ENCODE measurements at regions not wholly inside any gene's neighbourhood (a gene's known extent, or its start where the extent isn't known, plus 50 kb on each side); places are given as distances from the start of the nearest gene placed in this dataset.

GRCh38 chr4:145381163-145381562 is 100.5 kb upstream of the SMAD1 start:
- ChIA-PET CTCF (no interaction called here), POLR2A (no interaction called here)
- Histone ChIP-seq H3K4me3 (replicated peaks in 1 of 3; ENCODE audit: insufficient read depth in 1 of 3, low read depth in 1 of 3, low read length in 3 of 3) (no peak overlapping the region), H3K4me2 (ENCODE audit: insufficient read depth, low read length) (no peak overlapping the region), H4K20me1 (replicated peaks; ENCODE audit: control insufficient read depth, extremely low read depth, insufficient read depth, low read length) (no peaks in the 10 kb centered on the region), H2AFZ (ENCODE audit: low read depth, low read length) (no peak overlapping the region), H3K4me1 (ENCODE audit: control insufficient read depth, extremely low read depth, insufficient read depth, low read length) (no peaks in the 10 kb centered on the region), H3K9me3 (replicated peaks; ENCODE audit: control insufficient read depth, insufficient read depth, low read length) (no peaks in the 10 kb centered on the region), H3K27me3 (ENCODE audit: control insufficient read depth in 2 of 2, insufficient read depth in 2 of 2, low read length in 2 of 2) (no peaks in the 10 kb centered on the region), H3K27ac (ENCODE audit: insufficient read depth, low read depth, low read length) (no peak overlapping the region), H3K9ac (replicated peaks; ENCODE audit: extremely low read depth, insufficient read depth, low read length) (no peak overlapping the region), H3K36me3 (ENCODE audit: control insufficient read depth in 2 of 2, extremely low read depth in 1 of 2, insufficient read depth in 2 of 2, low read length in 2 of 2) (no peaks in the 10 kb centered on the region), H3K9me1 (replicated peaks; ENCODE audit: control insufficient read depth, extremely low read depth, insufficient read depth, low read length) (no peaks in the 10 kb centered on the region), H3K79me2 (ENCODE audit: control insufficient read depth, insufficient read depth, low read length) (no peaks in the 10 kb centered on the region)
- no TSS peak for BruUV-seq (replicated peaks)
- dilution Hi-C loops (cut with MboI; ENCODE audit: extremely low pct_ligation_motif_present, low sequenced_read_pairs) (no loop called here), intact Hi-C loops (cut with micrococcal nuclease) (loop anchor here (5.0 to 10.0 kb wide), 2 partner anchors 39 to 226 kb away; no protein-coding TSS in a partner anchor)
- FAIRE-seq (no peak), DNase-seq (ENCODE audit: low read depth, low spot score) (no peak)
- no peak for TF ChIP-seq GATA2 (IDR thresholded peaks at IDR 0.05; ENCODE audit: insufficient read depth, insufficient read length, low read depth, low read length)
- TF ChIP-seq FOS (IDR thresholded peaks at IDR 0.05; ENCODE audit: borderline replicate concordance, insufficient read depth, low read length) = no peak
- no peak for TF ChIP-seq CTCF (IDR thresholded peaks at IDR 0.05; ENCODE audit: extremely low read depth in 1 of 2, insufficient read depth in 1 of 2, low read depth in 1 of 2, low read length in 2 of 2)
- TF ChIP-seq MAX (IDR thresholded peaks at IDR 0.05; ENCODE audit: insufficient read depth, insufficient read length) = no peak
- no peak for TF ChIP-seq POLR2AphosphoS5 (IDR thresholded peaks at IDR 0.05; ENCODE audit: insufficient read depth, low read depth, low read length)
- no peak for TF ChIP-seq JUN (IDR thresholded peaks at IDR 0.05; ENCODE audit: borderline replicate concordance, insufficient read depth, insufficient read length, low read depth)
- no peak for TF ChIP-seq MYC (IDR thresholded peaks at IDR 0.05; ENCODE audit: low read depth, low read length)

Data from endothelial cell of umbilical vein (primary cell).